ENCODE measurements at regions not wholly inside any gene's neighbourhood (a gene's known extent, or its start where the extent isn't known, plus 50 kb on each side); places are given as distances from the start of the nearest gene placed in this dataset.

GRCh38 chr10:131792809-131793208, 108.0 kb upstream of the PPP2R2D start:
- intact Hi-C loops (cut with DNase I; ENCODE audit: low total_unique reads) = no loop called here
- Histone ChIP-seq H3K27me3 (peaks cover 0 to 24% of the 10 kb centered on the region in 2 donors), H3K4me3 (no peak overlapping the region), H3K4me1 (no peaks in the 10 kb centered on the region), H3K27ac (no peak overlapping the region), H3K9me3 (peaks cover 0 to 6% of the 10 kb centered on the region in 2 donors), H3K36me3 (no peaks in the 10 kb centered on the region)
- TF ChIP-seq CTCF (IDR thresholded peaks at IDR 0.05) (no peak), POLR2A (IDR thresholded peaks at IDR 0.05) (no peak), POLR2AphosphoS5 (IDR thresholded peaks at IDR 0.05) (no peak)
- DNase-seq (ENCODE audit: low spot score in 2 of 2) = no peak

- H3K4me3 ChIP-seq = no peak overlapping the region
- TF ChIP-seq POLR2AphosphoS5 (IDR thresholded peaks at IDR 0.05) (no peak), CTCF (IDR thresholded peaks at IDR 0.05) (no peak), POLR2A (IDR thresholded peaks at IDR 0.05) (no peak)
- peaks cover 0 to 8% of the 10 kb centered on the region in 2 donors for H3K27me3 ChIP-seq
- intact Hi-C loops (cut with DNase I; ENCODE audit: low total_unique reads) = loop anchor here (2.0 kb wide), 1 partner anchor 55 kb away; no protein-coding TSS in a partner anchor
- DNase-seq (ENCODE audit: low spot score in 2 of 2) = no peak
- no peaks in the 10 kb centered on the region for H3K4me1 ChIP-seq
- H3K9me3 ChIP-seq = peaks cover 16 to 19% of the 10 kb centered on the region in 2 donors
- no peaks in the 10 kb centered on the region for H3K36me3 ChIP-seq
- no peak overlapping the region for H3K27ac ChIP-seq
Measured at GRCh38 chr10:131795761-131796160, 105.0 kb upstream of the PPP2R2D start.

GRCh38 chr10:131797626-131798025, 103.2 kb upstream of the PPP2R2D start:
- intact Hi-C loops (cut with DNase I; ENCODE audit: low total_unique reads) = loop anchor here (2.0 kb wide), 1 partner anchor 53 kb away; no protein-coding TSS in a partner anchor
- Histone ChIP-seq H3K4me3 (no peak overlapping the region), H3K27me3 (peaks cover 0 to 2% of the 10 kb centered on the region in 2 donors), H3K36me3 (no peaks in the 10 kb centered on the region), H3K27ac (no peak overlapping the region), H3K4me1 (no peaks in the 10 kb centered on the region), H3K9me3 (peaks cover 16 to 19% of the 10 kb centered on the region in 2 donors)
- TF ChIP-seq CTCF (IDR thresholded peaks at IDR 0.05) (no peak), POLR2A (IDR thresholded peaks at IDR 0.05) (no peak), POLR2AphosphoS5 (IDR thresholded peaks at IDR 0.05) (no peak)
- DNase-seq (ENCODE audit: low spot score in 2 of 2) = no peak

GRCh38 chr10:131799429-131799828, 101.4 kb upstream of the PPP2R2D start:
- no peaks in the 10 kb centered on the region for H3K4me1 ChIP-seq
- intact Hi-C loops (cut with DNase I; ENCODE audit: low total_unique reads) = no loop called here
- TF ChIP-seq POLR2AphosphoS5 (IDR thresholded peaks at IDR 0.05) (no peak), CTCF (IDR thresholded peaks at IDR 0.05) (no peak), POLR2A (IDR thresholded peaks at IDR 0.05) (no peak)

GRCh38 chr10:131802156-131802915, 98.5 kb upstream of the PPP2R2D start:
- TF ChIP-seq POLR2A (IDR thresholded peaks at IDR 0.05) (no peak), POLR2AphosphoS5 (IDR thresholded peaks at IDR 0.05) (no peak), CTCF (IDR thresholded peaks at IDR 0.05) (no peak)
- H3K27ac ChIP-seq = no peak overlapping the region
- peaks cover 0 to 4% of the 10 kb centered on the region in 2 donors for H3K27me3 ChIP-seq
- no peak overlapping the region for H3K4me3 ChIP-seq
- DNase-seq (ENCODE audit: low spot score in 2 of 2) = no peak
- H3K4me1 ChIP-seq = no peaks in the 10 kb centered on the region
- no peaks in the 10 kb centered on the region for H3K36me3 ChIP-seq
- intact Hi-C loops (cut with DNase I; ENCODE audit: low total_unique reads) = no loop called here
- H3K9me3 ChIP-seq = peaks cover 13 to 19% of the 10 kb centered on the region in 2 donors

More at GRCh38 chr10:131799429-131799828, 101.4 kb upstream of the PPP2R2D start:
- Histone ChIP-seq H3K36me3 (no peaks in the 10 kb centered on the region), H3K4me3 (no peak overlapping the region), H3K9me3 (peaks cover 16 to 19% of the 10 kb centered on the region in 2 donors), H3K27me3 (no peaks in the 10 kb centered on the region), H3K27ac (no peak overlapping the region)
- no peak for DNase-seq (ENCODE audit: low spot score in 2 of 2)
